ENCODE measurements at regions not wholly inside any gene's neighbourhood (a gene's known extent, or its start where the extent isn't known, plus 50 kb on each side); places are given as distances from the start of the nearest gene placed in this dataset.

DNA sequence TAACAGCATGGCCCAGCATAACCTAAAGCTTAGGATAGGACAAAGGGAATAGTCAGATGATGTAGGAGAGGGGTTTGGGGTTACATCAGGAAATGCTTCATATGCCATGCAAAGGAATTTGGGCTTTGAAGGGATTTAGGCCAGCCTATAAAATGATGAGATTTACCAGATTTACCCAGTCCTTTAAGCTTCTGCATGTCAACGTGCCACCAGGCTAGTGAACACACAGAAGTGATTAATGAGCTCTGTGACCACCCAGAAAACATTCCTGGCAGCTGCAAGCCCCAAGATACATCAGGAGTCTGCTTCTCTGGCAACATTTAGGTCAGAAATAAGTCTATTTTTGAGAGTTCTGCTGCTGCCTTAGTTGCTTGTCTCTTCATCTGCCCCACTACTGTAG lies 118.3 kb downstream of the LRIG3 start:
- TF ChIP-seq, protein P1, sequence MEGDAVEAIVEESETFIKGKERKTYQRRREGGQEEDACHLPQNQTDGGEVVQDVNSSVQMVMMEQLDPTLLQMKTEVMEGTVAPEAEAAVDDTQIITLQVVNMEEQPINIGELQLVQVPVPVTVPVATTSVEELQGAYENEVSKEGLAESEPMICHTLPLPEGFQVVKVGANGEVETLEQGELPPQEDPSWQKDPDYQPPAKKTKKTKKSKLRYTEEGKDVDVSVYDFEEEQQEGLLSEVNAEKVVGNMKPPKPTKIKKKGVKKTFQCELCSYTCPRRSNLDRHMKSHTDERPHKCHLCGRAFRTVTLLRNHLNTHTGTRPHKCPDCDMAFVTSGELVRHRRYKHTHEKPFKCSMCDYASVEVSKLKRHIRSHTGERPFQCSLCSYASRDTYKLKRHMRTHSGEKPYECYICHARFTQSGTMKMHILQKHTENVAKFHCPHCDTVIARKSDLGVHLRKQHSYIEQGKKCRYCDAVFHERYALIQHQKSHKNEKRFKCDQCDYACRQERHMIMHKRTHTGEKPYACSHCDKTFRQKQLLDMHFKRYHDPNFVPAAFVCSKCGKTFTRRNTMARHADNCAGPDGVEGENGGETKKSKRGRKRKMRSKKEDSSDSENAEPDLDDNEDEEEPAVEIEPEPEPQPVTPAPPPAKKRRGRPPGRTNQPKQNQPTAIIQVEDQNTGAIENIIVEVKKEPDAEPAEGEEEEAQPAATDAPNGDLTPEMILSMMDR (conservative IDR thresholded peaks at IDR 0.05; ENCODE audit: low read depth, low read length), result no peak
- TF ChIP-seq EZH2phosphoT487 (IDR thresholded peaks at IDR 0.05; ENCODE audit: borderline replicate concordance, low read length), result no peak
